Brain microvascular endothelial cell (primary cell): ENCODE measurements at regions not wholly inside any gene's neighbourhood (a gene's known extent, or its start where the extent isn't known, plus 50 kb on each side); places are given as distances from the start of the nearest gene placed in this dataset.

ENCODE experiments used
- DNase-seq: peaks from one replicate; pipeline ENCODE4 v3.0.0-alpha.2; 2020
- H3K27ac ChIP-seq: fragments of 250-450 bp; sonication (Bioruptor Pico); 2 replicates; pipeline ENCODE4 v1.5.1; 2020; ENCODE audit warnings: mild to moderate bottlenecking, moderate library complexity
- H3K27me3 ChIP-seq: fragments of 250-450 bp; sonication (Bioruptor Pico); replicated peaks from 2 replicates; pipeline ENCODE4 v1.5.1; 2020; ENCODE audit warnings: mild to moderate bottlenecking
- H3K36me3 ChIP-seq: fragments of 250-450 bp; sonication (Bioruptor Pico); replicated peaks from 2 replicates; pipeline ENCODE4 v1.5.1; 2020; ENCODE audit warnings: mild to moderate bottlenecking
- H3K4me3 ChIP-seq: 2 replicates; pipeline ENCODE4 v1.5.1; 2011; ENCODE audit warnings: low read depth, mild to moderate bottlenecking, control low read depth, low read length, moderate library complexity
- CTCF ChIP-seq: IDR thresholded peaks from 2 replicates; pipeline ENCODE4 v1.5.1; 2011; ENCODE audit warnings: low read depth, mild to moderate bottlenecking, moderate library complexity, low read length, control low read depth, inconsistent platforms; ENCODE audit errors: missing control alignments
- in situ Hi-C: cut with HindIII; loops from 2 replicates; pipeline ENCODE4 v1.10.0; 2017; ENCODE audit warnings: low sequenced_read_pairs, low pct_ligation_motif_present

- no peak overlapping the region for H3K27ac ChIP-seq
- H3K27me3 ChIP-seq: no peaks in the 10 kb centered on the region
- DNase-seq: no peak
- in situ Hi-C loops: no loop called here
- no peaks in the 10 kb centered on the region for H3K36me3 ChIP-seq
- no peak overlapping the region for H3K4me3 ChIP-seq
- TF ChIP-seq CTCF: no peak
Measured at GRCh38 chr3:81439108-81439507, 322.3 kb downstream of the GBE1 start.

- Histone ChIP-seq H3K4me3 (no peak overlapping the region), H3K36me3 (no peaks in the 10 kb centered on the region), H3K27me3 (no peaks in the 10 kb centered on the region), H3K27ac (no peak overlapping the region)
- no peak for DNase-seq
- in situ Hi-C loops: no loop called here
- no peak for TF ChIP-seq CTCF
Measured at GRCh38 chr3:81437683-81438082, 323.8 kb downstream of the GBE1 start.

GRCh38 chr3:81436182-81436581, 325.3 kb downstream of the GBE1 start:
- no peaks in the 10 kb centered on the region for H3K36me3 ChIP-seq
- DNase-seq: no peak
- H3K27me3 ChIP-seq: no peaks in the 10 kb centered on the region
- H3K4me3 ChIP-seq: no peak overlapping the region
- no peak for TF ChIP-seq CTCF
- in situ Hi-C loops: no loop called here
- H3K27ac ChIP-seq: no peak overlapping the region

- Histone ChIP-seq H3K4me3 (no peak overlapping the region), H3K36me3 (no peaks in the 10 kb centered on the region), H3K27ac (no peak overlapping the region), H3K27me3 (no peaks in the 10 kb centered on the region)
- no peak for TF ChIP-seq CTCF
- in situ Hi-C loops: no loop called here
- no peak for DNase-seq
Measured at GRCh38 chr3:81435050-81435449, 326.4 kb downstream of the GBE1 start.

GRCh38 chr3:81434161-81434560, 327.3 kb downstream of the GBE1 start:
- Histone ChIP-seq H3K27ac (no peak overlapping the region), H3K27me3 (no peaks in the 10 kb centered on the region), H3K4me3 (no peak overlapping the region), H3K36me3 (no peaks in the 10 kb centered on the region)
- TF ChIP-seq CTCF: no peak
- in situ Hi-C loops: no loop called here
- no peak for DNase-seq

GRCh38 chr3:81433675-81434074, 327.8 kb downstream of the GBE1 start:
- Histone ChIP-seq H3K36me3 (no peaks in the 10 kb centered on the region), H3K27me3 (no peaks in the 10 kb centered on the region), H3K27ac (no peak overlapping the region), H3K4me3 (no peak overlapping the region)
- in situ Hi-C loops: no loop called here
- TF ChIP-seq CTCF: no peak
- DNase-seq: no peak
